ENCODE measurements at regions not wholly inside any gene's neighbourhood (a gene's known extent, or its start where the extent isn't known, plus 50 kb on each side); places are given as distances from the start of the nearest gene placed in this dataset.

- DNase-seq (no peak), ATAC-seq (no peak)
- H3K27me3 Mint-ChIP-seq: no peaks in the 10 kb centered on the region
- TF ChIP-seq, protein P1, sequence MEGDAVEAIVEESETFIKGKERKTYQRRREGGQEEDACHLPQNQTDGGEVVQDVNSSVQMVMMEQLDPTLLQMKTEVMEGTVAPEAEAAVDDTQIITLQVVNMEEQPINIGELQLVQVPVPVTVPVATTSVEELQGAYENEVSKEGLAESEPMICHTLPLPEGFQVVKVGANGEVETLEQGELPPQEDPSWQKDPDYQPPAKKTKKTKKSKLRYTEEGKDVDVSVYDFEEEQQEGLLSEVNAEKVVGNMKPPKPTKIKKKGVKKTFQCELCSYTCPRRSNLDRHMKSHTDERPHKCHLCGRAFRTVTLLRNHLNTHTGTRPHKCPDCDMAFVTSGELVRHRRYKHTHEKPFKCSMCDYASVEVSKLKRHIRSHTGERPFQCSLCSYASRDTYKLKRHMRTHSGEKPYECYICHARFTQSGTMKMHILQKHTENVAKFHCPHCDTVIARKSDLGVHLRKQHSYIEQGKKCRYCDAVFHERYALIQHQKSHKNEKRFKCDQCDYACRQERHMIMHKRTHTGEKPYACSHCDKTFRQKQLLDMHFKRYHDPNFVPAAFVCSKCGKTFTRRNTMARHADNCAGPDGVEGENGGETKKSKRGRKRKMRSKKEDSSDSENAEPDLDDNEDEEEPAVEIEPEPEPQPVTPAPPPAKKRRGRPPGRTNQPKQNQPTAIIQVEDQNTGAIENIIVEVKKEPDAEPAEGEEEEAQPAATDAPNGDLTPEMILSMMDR (IDR thresholded peaks at IDR 0.05): no peak
- ChIA-PET POLR2A (no interaction called here), CTCF (no interaction called here)
- no peaks in the 10 kb centered on the region for H3K36me3 Mint-ChIP-seq (ENCODE audit: low read depth)
- no peak overlapping the region for H3K27ac Mint-ChIP-seq
- H3K9me3 Mint-ChIP-seq: peaks cover 15% of the 10 kb centered on the region
- intact Hi-C loops (cut with micrococcal nuclease): no loop called here
- H3K4me3 Mint-ChIP-seq: no peak overlapping the region
- no peaks in the 10 kb centered on the region for H3K4me1 Mint-ChIP-seq (ENCODE audit: low read depth)
Measured at GRCh38 chr5:24196789-24197188, 448.0 kb downstream of the CDH10 start.

DNA sequence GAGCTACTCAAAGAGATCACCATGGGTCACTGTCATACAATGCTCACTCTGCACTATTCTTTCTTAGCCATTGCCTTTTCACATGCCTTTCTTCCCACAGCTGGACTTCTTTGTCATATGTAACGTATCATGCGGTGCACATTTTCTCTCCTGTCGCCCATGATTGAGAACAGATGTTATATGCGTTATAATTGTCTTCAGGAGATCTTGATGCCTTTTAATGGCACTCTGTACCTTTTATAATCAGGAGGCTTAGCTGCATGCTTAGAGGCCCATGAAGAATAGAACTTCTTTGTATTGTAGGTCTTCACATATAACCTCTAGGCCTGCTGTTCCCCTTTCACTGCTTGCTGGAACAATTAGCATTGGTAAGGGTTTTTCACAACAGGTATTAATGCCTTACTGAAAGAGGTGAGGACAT lies 436.1 kb downstream of the CDH10 start:
- Mint-ChIP-seq H3K4me1 (ENCODE audit: low read depth) (no peaks in the 10 kb centered on the region), H3K27ac (no peak overlapping the region), H3K36me3 (ENCODE audit: low read depth) (no peaks in the 10 kb centered on the region), H3K4me3 (no peak overlapping the region), H3K9me3 (peaks cover 20% of the 10 kb centered on the region), H3K27me3 (no peaks in the 10 kb centered on the region)
- POLR2A ChIA-PET: no interaction called here
- intact Hi-C loops (cut with micrococcal nuclease): no loop called here
- TF ChIP-seq, protein P1 (IDR thresholded peaks at IDR 0.05): no peak
- CTCF ChIA-PET: no interaction called here
- DNase-seq (no peak), ATAC-seq (no peak)

DNA sequence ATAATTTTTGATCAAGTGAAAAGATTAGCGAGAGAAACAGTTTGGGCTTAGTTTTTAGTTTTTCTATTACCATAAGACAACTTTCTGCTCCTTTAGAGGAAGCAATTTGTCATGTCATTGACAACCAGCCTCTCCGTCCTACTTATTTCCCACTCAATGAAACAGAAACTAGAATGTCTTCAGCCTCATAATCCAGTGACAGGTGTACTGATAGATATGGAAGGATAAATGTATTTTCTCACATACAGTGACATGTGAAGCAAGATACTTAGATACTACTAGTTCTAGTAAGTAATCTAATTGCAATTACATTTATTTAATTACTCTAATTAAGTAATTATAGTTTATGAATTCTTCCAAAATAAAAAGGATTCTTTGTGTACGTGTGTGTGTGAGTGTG lies 429.7 kb downstream of the CDH10 start:
- intact Hi-C loops (cut with micrococcal nuclease): no loop called here
- POLR2A ChIA-PET: interaction anchor here (0.6 kb wide), 1 partner anchor 235 kb away, joined by 3 read pairs; no protein-coding TSS in a partner anchor
- H3K27me3 Mint-ChIP-seq: no peaks in the 10 kb centered on the region
- H3K4me3 Mint-ChIP-seq: no peak overlapping the region
- no peaks in the 10 kb centered on the region for H3K36me3 Mint-ChIP-seq (ENCODE audit: low read depth)
- H3K9me3 Mint-ChIP-seq: peaks cover 11% of the 10 kb centered on the region
- H3K4me1 Mint-ChIP-seq (ENCODE audit: low read depth): no peaks in the 10 kb centered on the region
- CTCF ChIA-PET: no interaction called here
- TF ChIP-seq, protein P1 (IDR thresholded peaks at IDR 0.05): no peak
- ATAC-seq: no peak
- DNase-seq: no peak
- no peak overlapping the region for H3K27ac Mint-ChIP-seq

DNA sequence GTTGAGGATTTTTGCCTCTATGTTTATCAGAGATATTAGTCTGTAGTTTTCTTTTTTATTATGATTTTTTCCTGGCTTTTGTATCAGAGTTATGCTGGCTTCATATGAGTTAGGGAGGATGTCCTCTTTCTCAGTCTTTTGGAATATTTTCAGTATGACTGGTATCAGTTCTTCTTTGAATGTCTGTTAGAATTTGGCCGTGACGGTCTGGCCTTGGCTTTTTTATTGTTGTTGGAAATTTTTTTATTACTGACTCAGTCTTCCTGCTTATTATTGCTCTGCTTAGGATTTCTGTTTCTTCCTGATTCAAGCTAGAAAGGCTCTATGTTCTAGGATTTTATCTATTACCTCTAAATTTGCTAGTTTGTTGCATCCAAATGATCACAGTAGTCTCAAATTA lies 421.9 kb downstream of the CDH10 start:
- H3K9me3 Mint-ChIP-seq: peaks cover 26% of the 10 kb centered on the region
- CTCF ChIA-PET: no interaction called here
- H3K4me3 Mint-ChIP-seq: no peak overlapping the region
- intact Hi-C loops (cut with micrococcal nuclease): no loop called here
- POLR2A ChIA-PET: no interaction called here
- ATAC-seq (no peak), DNase-seq (no peak)
- TF ChIP-seq, protein P1 (IDR thresholded peaks at IDR 0.05): no peak
- H3K27me3 Mint-ChIP-seq: no peaks in the 10 kb centered on the region
- H3K36me3 Mint-ChIP-seq (ENCODE audit: low read depth): no peaks in the 10 kb centered on the region
- H3K4me1 Mint-ChIP-seq (ENCODE audit: low read depth): no peaks in the 10 kb centered on the region
- no peak overlapping the region for H3K27ac Mint-ChIP-seq

GRCh38 chr5:24225051-24225450 lies 419.7 kb downstream of the CDH10 start:
- DNase-seq (no peak), ATAC-seq (no peak)
- TF ChIP-seq, protein P1 (IDR thresholded peaks at IDR 0.05): no peak
- intact Hi-C loops (cut with micrococcal nuclease): no loop called here
- no peak overlapping the region for H3K4me3 Mint-ChIP-seq
- H3K4me1 Mint-ChIP-seq (ENCODE audit: low read depth): no peaks in the 10 kb centered on the region
- H3K27me3 Mint-ChIP-seq: no peaks in the 10 kb centered on the region
- H3K27ac Mint-ChIP-seq: no peak overlapping the region
- H3K9me3 Mint-ChIP-seq: peaks cover 24% of the 10 kb centered on the region
- no peaks in the 10 kb centered on the region for H3K36me3 Mint-ChIP-seq (ENCODE audit: low read depth)
- ChIA-PET POLR2A (interaction anchor here (1.2 kb wide), 1 partner anchor 10 kb away, joined by 4 read pairs; no protein-coding TSS in a partner anchor), CTCF (no interaction called here)
